ENCODE measurements at regions not wholly inside any gene's neighbourhood (a gene's known extent, or its start where the extent isn't known, plus 50 kb on each side); places are given as distances from the start of the nearest gene placed in this dataset.

DNA sequence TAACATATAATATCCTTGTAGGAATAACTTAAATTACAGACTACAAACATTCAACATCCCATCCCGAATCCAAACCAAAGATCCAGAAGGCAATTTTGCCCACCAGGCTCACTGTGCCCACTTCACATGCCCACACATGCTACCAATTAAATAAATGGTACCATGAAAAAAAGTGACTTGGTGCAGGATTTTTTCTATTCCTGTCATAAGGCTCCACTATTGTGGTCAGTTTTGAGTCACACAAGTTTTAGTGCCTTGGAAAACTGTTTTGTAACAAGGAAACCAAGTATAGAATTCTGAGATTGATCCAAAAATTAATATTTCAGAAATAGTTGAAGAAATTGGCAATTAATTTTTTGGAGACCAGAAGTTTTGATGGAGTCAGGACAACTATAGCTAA, 470.1 kb upstream of the THBS1 start:
- no peak for DNase-seq (ENCODE audit: extremely low read depth in 1 of 11, low read depth in 9 of 11, low spot score in 4 of 11)

DNA sequence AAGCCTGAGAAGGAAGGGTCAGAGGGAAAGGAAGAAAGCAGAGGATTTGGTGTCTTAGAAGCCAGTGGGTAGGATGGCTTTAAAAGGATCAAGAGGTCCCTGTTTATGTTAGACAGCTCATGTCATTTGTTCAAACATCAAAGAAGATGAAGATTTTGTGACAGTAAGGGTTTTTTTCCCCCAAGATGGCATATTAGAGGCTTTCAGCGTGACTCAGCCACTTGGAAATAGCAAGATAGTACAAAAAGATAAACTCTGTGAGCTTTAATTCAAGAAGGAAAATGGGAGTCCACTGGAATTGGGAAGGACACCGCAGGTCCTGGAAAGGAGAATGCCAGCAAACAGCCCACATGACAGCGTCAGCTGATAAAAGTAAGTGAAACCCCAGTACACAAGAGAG, 467.1 kb upstream of the THBS1 start:
- no peak for DNase-seq (ENCODE audit: extremely low read depth in 1 of 11, low read depth in 9 of 11, low spot score in 4 of 11)

DNA sequence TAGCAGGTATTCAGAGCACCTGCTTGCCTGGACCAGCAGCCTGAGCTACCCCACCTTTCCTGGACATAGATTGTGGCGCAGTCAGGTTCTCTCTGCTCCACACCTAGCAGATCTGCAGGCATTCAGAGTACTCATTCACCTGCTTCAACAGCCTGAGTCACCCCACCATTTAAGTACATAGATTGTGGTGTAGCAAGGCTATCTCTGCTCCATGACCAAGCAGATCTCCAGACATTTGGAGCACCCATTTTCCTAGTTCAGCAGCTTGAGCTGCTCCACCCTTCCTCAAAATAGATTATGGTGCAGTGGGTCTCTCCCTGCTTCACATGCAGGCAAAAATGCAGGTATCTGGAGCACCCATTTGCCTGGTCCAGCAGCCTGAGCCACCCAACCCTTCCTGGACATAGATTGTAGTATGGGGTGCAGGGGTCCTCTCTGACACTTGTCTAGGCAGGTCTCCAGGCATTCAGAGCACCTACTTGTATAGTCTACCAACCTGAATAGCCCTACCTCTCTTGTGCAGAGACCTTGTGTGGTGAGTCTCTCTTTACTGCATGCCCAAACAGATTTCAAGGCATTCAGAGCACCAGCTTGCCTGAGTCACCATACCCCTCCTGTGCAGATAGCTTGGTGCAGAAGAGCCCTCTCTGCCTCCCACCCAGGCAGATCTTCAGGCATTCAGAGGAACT, 466.0 kb upstream of the THBS1 start:
- DNase-seq (ENCODE audit: extremely low read depth in 1 of 11, low read depth in 9 of 11, low spot score in 4 of 11): no peak

DNA sequence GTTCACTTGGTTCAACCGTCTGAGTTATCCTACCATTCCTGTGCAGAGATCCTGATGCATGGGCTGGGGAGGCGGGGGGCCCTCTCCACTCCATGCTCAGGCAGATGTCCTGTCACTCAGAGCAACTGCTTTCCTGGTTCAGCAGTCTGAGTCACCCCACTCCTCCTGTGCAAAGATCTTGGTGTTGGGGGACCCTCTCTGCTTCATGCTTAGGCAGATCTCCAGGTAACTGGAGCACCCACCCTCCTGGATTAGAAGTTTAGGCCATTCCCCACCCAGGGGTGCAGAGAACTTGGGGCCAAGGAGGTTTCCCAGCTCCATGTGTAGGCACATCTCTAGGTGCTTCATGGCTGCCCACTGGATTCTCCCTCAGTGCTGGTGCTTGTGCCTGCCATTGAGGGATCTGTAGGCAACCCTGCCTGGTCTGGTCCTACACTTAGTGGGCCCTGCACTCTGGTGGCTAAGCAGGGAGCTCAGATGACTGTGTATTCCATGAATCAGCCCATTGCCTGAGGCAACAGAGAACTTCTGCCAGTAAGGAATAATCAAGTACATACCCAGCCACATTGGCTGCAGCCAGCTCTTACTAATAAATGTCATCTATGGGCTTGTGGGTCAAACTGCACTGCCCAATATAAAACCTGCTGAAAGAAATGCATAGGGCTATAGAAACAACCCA, 465.4 kb upstream of the THBS1 start:
- DNase-seq (ENCODE audit: extremely low read depth in 1 of 11, low read depth in 9 of 11, low spot score in 4 of 11): no peak

DNA sequence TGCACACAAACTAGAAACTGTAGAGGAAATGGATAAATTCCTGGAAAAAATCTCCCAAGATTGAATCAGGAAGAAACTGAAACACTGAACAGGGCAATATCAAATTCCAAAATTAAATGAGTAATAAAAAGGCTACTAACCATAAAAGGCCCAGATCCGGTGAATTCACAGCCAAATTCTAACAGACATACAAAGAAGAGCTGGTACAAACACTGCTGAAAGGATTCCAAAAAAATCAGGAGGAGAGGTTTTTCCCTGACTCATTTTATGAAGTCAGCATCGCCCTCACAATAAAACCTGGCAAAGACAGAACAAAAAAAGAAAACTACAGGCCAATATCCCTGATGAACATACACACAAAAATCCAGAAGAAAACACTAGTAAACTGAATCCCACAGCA, 462.4 kb upstream of the THBS1 start:
- no peak for DNase-seq (ENCODE audit: extremely low read depth in 1 of 11, low read depth in 9 of 11, low spot score in 4 of 11)

DNA sequence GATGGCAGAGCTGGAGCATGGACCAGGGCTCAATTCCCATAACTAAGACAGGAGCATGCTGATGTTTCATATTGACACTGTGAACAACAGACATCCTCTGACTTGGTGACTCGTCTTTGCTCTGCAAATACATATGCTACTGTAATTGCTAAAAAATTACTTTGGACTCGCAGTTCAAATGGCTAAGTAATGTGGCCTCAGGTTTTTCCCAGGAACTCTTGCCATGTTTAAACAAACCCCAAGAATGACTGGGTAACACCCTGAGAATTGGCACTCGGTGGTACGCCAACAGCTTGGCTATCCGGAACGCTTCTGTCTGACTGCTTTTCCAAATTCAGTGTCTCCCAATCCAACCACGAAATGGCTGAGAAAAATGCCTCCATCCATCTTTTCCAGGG, 456.7 kb upstream of the THBS1 start:
- no peak for DNase-seq (ENCODE audit: extremely low read depth in 1 of 11, low read depth in 9 of 11, low spot score in 4 of 11)

DNA sequence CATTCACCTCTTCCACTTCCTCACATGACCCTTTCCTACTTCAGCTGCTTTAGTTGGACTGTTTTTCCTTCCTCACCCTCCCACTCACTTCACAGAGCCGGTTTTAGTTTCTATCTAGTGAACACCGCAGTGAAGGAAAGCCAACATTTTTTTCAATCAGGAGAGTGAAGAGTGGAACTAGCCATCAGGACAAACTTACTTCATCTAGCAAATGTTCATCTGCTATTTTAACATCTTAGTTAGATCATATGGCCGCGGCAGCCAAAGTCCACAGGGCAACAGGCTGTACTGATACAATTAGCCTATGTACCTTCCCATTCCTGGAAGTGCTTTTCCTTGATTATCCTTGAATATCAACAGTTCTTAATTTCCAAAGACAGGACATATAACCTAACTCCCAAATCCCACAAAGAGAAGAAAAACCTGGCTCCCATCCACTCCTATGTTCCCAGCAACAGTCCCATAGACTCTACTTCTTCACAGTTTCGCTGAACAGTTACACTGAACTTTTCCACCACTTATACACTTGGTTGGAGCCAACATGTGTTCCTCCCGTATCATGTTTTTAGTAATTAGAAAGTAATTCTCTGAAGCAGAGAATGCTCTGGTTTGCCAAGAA, 456.2 kb upstream of the THBS1 start:
- no peak for DNase-seq (ENCODE audit: extremely low read depth in 1 of 11, low read depth in 9 of 11, low spot score in 4 of 11)

DNA sequence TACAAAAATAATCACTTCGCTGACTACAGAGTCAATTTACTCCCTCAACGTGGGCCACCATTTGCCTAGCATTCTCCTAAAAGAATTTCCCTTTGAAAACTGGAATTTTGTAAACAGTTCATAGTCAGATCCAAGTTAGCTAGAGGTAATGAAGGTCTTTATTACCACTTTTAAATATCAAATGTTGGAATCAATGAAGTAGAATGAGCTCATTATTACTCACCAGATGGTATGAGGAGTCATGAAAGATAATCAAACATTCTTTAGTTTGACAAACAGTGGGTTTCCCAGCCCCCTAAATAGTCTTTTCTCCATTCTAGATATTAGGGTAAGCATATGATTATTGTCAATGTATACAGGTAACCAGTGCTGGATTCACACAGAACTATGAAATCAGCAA, 455.7 kb upstream of the THBS1 start:
- no peak for DNase-seq (ENCODE audit: extremely low read depth in 1 of 11, low read depth in 9 of 11, low spot score in 4 of 11)

DNA sequence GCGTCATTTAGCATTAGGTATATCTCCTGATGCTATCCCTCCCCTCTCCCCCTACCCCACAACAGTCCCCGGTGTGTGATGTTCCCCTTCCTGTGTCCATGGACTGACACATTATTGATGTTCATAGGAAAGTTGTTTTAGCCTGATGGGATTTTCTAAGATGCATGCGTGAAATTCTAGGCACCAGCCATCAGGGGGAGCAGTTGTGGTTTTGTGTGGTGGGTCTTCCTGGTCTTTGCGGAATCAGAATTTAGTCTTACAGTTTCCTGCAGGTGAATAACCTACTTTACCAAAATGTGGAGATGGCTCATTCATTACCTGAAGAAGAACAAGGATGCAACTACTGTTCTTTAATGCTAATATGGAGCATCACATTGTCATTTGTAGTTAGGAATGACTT, 455.0 kb upstream of the THBS1 start:
- no peak for DNase-seq (ENCODE audit: extremely low read depth in 1 of 11, low read depth in 9 of 11, low spot score in 4 of 11)

DNA sequence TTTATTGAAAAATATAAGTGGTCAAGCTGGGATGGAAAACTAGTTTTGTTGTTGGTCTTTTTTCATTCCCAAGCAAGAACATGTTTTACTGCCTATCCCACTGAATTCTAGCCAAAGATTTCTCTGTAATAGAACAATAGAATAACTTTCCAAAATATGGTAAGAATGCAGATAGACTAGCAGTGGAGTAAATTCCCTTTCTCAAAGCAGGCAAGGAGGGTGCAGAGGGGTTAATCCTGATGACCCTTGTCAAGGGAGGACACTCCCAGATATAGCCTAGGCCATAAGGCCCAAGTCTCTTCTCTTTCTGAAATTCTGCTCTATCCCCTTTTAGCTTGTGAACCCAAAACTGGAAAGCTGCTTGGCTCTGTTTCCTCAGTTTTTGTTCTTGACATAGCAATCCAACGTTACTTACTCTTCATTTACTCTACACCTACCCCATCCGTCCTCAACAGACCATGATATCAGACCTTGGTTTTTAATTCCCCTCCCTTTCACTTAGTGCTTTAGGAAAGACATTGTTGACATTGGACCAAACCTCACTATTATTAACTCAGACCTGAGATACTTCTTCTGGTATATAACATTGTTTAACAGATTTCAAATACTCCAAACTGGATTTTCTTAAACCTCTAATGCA, 453.6 kb upstream of the THBS1 start:
- no peak for DNase-seq (ENCODE audit: extremely low read depth in 1 of 11, low read depth in 9 of 11, low spot score in 4 of 11)

DNA sequence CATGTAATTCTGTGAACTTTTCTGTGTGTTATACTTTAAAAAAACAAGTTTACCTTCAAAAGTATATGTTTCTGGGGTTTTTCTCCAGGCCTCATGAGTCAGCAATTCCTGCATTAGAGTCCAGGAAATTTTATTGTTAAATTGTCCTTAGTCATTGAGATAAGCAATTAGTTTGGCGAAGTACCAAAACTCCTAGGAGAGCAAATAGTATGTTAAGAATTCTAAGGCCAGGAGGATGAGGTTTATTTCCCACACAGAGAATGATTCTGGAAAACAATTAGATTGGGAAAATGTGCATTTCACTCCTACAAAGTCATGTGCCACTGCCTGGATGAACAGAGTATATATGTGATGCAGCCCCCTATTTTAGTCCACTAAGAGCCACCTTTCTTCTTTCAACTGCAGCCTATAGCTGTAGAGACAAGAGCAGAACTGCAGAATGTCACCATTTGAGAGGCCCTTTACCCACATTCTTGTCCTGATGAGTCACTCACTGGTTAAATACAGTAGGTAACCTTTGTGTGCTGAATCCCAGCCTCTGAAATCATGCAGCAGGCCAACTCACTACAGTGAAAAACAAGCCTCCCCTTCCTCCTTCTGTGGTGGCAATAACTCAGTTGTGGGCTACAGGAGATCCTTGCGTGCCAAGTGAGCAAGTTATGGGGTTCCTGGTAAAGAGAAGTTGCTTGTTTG, 452.8 kb upstream of the THBS1 start:
- DNase-seq (ENCODE audit: extremely low read depth in 1 of 11, low read depth in 9 of 11, low spot score in 4 of 11): peak in 2 of 11 donors; percentile 17 to 51

DNA sequence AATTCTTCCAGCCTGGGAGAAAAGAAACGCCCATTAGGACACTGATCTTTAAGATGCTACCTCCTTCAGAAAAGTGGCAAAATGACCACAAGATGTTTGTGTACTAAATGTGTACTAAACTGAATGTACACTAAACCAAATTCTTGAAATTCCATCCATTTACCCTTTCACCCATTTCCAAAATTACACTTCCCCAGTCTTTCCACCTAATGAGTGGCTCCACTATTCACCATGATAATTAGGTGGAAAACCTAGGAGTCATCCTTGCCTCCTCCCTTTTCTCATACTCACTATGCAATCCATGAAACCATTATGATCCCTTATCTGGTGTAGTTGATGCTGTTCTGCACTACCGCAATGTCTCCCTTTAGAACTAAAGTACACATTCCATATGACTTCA, 452.1 kb upstream of the THBS1 start:
- no peak for DNase-seq (ENCODE audit: extremely low read depth in 1 of 11, low read depth in 9 of 11, low spot score in 4 of 11)

DNA sequence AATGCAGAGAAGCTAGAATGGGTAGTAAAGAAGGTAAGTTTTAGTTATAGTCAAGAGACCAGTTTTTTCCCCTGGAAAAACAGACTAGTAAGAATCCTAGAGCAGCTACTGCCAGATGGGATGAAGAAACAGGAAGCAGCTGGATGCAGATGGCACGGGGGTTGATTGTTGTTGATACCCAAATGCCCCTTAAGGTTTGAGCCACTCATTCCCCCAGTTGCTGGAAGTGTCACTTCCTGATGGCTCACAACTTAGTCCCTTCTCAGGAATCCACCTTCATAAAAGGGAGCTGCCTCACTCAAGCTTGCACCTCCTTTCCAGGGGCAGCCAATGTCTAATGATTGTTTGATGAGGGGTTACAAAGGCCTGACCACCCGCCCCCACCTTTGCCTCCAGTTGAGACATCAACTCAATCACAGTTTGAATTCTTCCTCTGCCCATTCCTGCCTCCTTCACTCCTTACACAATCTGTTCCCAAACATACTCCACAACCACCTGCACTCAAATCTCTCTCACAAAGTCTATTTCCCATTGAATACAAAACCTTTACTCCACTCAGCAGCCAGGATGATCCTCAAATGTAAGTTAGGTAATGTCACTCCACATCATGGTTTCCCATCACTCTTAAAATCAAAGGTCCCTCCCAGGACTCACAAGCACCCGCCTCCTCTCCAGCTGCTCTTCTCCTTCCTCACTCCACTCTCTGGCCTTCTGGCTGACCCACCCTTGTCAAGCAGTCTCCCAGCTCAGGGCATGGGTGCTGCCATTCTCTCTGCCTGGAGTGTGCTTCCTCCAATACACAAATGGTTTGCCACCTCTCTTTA, 450.1 kb upstream of the THBS1 start:
- no peak for DNase-seq (ENCODE audit: extremely low read depth in 1 of 11, low read depth in 9 of 11, low spot score in 4 of 11)

DNA sequence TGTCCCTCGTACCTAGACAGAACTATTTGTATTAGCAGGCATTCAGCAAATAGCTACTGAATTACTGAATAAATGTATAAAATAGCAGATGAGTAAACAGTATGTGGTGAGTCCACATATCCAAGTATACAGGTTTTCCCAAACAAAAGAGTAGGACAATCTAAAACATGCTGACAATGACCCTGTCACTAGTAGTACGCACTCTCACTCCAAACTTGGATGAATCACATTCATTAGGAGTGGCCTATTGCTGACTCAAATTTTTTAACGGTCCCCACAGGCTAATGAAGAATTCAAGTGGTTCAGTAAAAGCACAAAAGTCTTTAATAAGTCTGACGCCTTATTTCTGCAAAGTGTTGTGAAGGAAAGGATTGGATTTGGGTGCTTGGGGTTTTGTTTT, 449.3 kb upstream of the THBS1 start:
- no peak for DNase-seq (ENCODE audit: extremely low read depth in 1 of 11, low read depth in 9 of 11, low spot score in 4 of 11)

DNA sequence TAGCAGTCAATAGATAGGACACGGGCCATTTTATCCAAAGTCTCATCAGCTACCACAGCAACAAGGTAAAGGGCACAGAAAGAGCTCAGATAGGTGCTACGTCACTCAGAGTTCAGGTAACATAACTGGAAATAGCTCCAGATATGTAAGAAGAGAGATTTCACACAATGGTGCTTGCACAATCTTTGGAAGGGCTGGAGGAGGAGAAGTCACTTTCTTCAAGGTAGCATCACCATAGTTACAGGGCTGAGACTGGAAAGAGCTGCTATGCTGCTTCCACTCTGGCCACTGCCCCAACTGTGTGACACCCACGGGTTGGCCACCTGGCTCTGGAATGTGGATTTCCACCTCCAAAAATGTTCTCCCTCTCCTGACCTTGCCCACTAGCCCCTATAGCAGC, 448.8 kb upstream of the THBS1 start:
- no peak for DNase-seq (ENCODE audit: extremely low read depth in 1 of 11, low read depth in 9 of 11, low spot score in 4 of 11)

DNA sequence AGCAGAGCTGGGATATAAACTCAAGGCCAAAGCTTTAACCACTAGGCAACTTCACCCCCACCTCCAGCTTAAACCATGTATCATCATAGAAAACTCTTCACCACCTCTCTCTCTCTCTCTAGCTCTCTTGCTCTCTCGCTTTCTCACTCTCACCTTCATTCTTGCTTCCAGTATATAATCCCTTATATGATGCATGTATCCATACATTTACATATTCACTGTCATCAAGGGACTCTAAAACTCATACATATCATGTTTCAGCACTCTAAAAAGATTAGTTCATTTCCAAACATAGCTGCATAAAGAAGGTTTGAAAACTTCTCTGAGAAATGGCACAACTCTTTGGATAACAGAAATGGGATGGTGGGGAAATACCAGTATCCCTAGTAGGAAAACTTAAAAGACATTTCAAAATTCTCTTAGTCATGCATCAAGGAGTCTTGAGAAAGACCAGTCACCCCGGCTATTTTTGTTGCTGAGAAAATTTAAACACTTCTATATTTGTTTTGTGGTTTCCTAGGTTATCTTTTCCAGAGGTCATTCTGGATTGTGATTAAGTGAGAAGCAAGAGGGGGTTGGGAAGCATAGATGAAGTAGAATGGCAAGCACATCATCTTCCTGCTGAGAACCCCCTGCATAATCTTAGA, 447.8 kb upstream of the THBS1 start:
- no peak for DNase-seq (ENCODE audit: extremely low read depth in 1 of 11, low read depth in 9 of 11, low spot score in 4 of 11)

DNA sequence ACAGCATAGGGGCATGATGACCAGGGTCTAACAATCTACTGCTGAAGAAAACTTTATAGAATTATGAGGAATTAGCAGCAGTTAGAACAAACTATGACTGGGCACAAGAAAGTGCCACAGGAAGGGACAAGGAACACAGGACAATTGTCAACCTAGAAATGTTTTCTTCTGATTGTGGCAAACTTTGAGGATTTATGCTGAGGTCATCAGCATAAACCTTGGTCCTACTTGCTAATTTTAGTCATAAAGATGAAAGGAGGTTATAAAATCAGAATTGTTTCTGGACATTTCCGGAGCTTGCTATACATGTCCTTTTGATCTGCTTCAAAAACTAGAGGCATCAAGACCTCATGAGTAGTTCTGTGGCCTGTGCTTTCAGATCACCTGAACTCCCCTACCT, 446.6 kb upstream of the THBS1 start:
- no peak for DNase-seq (ENCODE audit: extremely low read depth in 1 of 11, low read depth in 9 of 11, low spot score in 4 of 11)

DNA sequence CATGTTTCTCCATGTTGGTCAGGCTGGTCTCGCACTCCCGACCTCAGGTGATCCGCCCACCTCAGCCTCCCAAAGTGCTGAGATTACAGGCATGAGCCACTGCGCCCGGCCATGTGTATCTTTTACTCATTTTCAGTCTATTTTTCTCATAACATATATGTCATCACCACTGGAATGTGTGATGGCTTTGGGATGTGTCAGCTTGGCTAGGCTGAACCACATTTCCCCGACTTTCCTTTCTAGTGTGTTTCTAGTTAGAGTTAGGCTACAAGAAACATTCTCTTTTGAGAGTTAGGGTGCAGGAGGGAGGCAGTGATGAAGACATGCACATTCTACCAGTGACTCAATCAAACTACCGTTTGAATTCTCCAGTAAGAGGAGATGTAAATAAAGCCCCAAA, 444.9 kb upstream of the THBS1 start:
- no peak for DNase-seq (ENCODE audit: extremely low read depth in 1 of 11, low read depth in 9 of 11, low spot score in 4 of 11)
